ENCODE measurements at regions not wholly inside any gene's neighbourhood (a gene's known extent, or its start where the extent isn't known, plus 50 kb on each side); places are given as distances from the start of the nearest gene placed in this dataset.

- TF ChIP-seq POLR2A (IDR thresholded peaks at IDR 0.05) (no peak), CTCF (IDR thresholded peaks at IDR 0.05) (no peak)
Observed at GRCh38 chr4:124804584-124804983, 92.1 kb upstream of the ANKRD50 start.
